ENCODE measurements at regions not wholly inside any gene's neighbourhood (a gene's known extent, or its start where the extent isn't known, plus 50 kb on each side); places are given as distances from the start of the nearest gene placed in this dataset.

DNA sequence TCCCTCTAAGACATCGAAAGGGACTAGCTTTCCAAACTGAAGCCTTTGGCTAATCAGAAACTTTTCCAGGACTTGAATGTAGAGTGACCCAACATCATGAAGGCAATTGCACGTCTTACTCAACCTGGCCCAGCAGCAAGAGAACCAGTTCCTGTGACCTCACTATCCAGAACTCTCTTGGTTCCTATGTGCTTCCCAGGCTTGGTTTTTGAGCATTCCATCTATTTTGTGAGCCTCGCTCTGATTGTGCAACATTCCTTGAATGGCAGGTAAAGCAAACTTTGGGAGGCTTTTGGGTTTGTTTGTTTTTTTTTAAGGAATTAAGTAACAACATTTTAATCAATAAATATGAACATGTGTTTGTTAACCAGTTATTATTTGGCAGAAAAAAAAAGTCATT, 183.6 kb upstream of the EGLN3 start:
- TF ChIP-seq, protein P1, sequence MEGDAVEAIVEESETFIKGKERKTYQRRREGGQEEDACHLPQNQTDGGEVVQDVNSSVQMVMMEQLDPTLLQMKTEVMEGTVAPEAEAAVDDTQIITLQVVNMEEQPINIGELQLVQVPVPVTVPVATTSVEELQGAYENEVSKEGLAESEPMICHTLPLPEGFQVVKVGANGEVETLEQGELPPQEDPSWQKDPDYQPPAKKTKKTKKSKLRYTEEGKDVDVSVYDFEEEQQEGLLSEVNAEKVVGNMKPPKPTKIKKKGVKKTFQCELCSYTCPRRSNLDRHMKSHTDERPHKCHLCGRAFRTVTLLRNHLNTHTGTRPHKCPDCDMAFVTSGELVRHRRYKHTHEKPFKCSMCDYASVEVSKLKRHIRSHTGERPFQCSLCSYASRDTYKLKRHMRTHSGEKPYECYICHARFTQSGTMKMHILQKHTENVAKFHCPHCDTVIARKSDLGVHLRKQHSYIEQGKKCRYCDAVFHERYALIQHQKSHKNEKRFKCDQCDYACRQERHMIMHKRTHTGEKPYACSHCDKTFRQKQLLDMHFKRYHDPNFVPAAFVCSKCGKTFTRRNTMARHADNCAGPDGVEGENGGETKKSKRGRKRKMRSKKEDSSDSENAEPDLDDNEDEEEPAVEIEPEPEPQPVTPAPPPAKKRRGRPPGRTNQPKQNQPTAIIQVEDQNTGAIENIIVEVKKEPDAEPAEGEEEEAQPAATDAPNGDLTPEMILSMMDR (IDR thresholded peaks at IDR 0.05), result no peak
- TF ChIP-seq POLR2A (IDR thresholded peaks at IDR 0.05), result no peak

Measured in Peyer's patch (tissue), 4 donors.